Neuronal stem cell (in vitro differentiated cells): ENCODE measurements at regions not wholly inside any gene's neighbourhood (a gene's known extent, or its start where the extent isn't known, plus 50 kb on each side); places are given as distances from the start of the nearest gene placed in this dataset.

ENCODE experiments used
- DNase-seq: peaks from one replicate; pipeline ENCODE4 v3.0.0-alpha.2; 2013; ENCODE audit warnings: low spot score
- H2AFZ ChIP-seq: one replicate; pipeline ENCODE4 v1.6.1; 2013; ENCODE audit warnings: mild to moderate bottlenecking, low read length, inconsistent platforms
- H2AK5ac ChIP-seq: 2 replicates; pipeline ENCODE4 v1.6.1; 2013; ENCODE audit warnings: low read depth, mild to moderate bottlenecking, inconsistent platforms, low read length, moderate library complexity, mixed read lengths
- H2BK120ac ChIP-seq: 2 replicates; pipeline ENCODE4 v1.6.1; 2013; ENCODE audit warnings: low read depth, mild to moderate bottlenecking, inconsistent platforms, low read length, moderate library complexity, mixed read lengths
- H2BK12ac ChIP-seq: one replicate; pipeline ENCODE4 v1.6.1; 2013; ENCODE audit warnings: low read length, inconsistent platforms
- H2BK15ac ChIP-seq: 2 replicates; pipeline ENCODE4 v1.6.1; 2013; ENCODE audit warnings: mild to moderate bottlenecking, low read length, inconsistent platforms, mixed read lengths
- H2BK5ac ChIP-seq: one replicate; pipeline ENCODE4 v1.6.1; 2013; ENCODE audit warnings: inconsistent platforms, mild to moderate bottlenecking, low read length, moderate library complexity
- H3K14ac ChIP-seq: one replicate; pipeline ENCODE4 v1.6.1; 2013; ENCODE audit warnings: low read length, inconsistent platforms
- H3K18ac ChIP-seq: 2 replicates; pipeline ENCODE4 v1.6.1; 2013; ENCODE audit warnings: low read length, inconsistent platforms
- H3K23ac ChIP-seq: 2 replicates; pipeline ENCODE4 v1.6.1; 2013; ENCODE audit warnings: low read depth, mild to moderate bottlenecking, mixed read lengths, low read length, inconsistent platforms; ENCODE audit not compliant: poor library complexity
- H3K27ac ChIP-seq: replicated peaks from 3 replicates; pipeline ENCODE4 v1.5.1; 2013; ENCODE audit warnings: low read length, inconsistent platforms
- H3K27me3 ChIP-seq, 3 experiments: 2 replicates each; pipeline ENCODE4 v1.6.1; 2013; ENCODE audit warnings: low read length in 3 of 3, mild to moderate bottlenecking in 2 of 3, inconsistent platforms in 1 of 3, low read depth in 1 of 3, mixed read lengths in 1 of 3, moderate library complexity in 1 of 3; ENCODE audit not compliant: control insufficient read depth in 3 of 3, insufficient read depth in 3 of 3
- H3K36me3 ChIP-seq, 2 donors: replicated peaks in 1 of 2; 2 replicates each; pipeline ENCODE4 v1.6.1; 2013; ENCODE audit warnings: low read length in 2 of 2; ENCODE audit not compliant: control insufficient read depth in 2 of 2, insufficient read depth in 2 of 2
- H3K4ac ChIP-seq: 2 replicates; pipeline ENCODE4 v1.6.1; 2013; ENCODE audit warnings: inconsistent platforms, mild to moderate bottlenecking, low read length, moderate library complexity
- H3K4me1 ChIP-seq, 2 donors: 1 replicate in 1 of 2; 2 replicates in 1 of 2; pipeline ENCODE4 v1.6.1; 2013; ENCODE audit warnings: low read length in 2 of 2, low read depth in 1 of 2; ENCODE audit not compliant: control insufficient read depth in 2 of 2, insufficient read depth in 1 of 2
- H3K4me2 ChIP-seq: one replicate; pipeline ENCODE4 v1.6.1; 2013; ENCODE audit warnings: mild to moderate bottlenecking, low read length, inconsistent platforms; ENCODE audit not compliant: insufficient read depth, poor library complexity, severe bottlenecking
- H3K4me3 ChIP-seq, 2 donors: 2 replicates each; pipeline ENCODE4 v1.5.1; 2013; ENCODE audit warnings: low read length in 2 of 2, mild to moderate bottlenecking in 2 of 2, inconsistent platforms in 1 of 2, moderate library complexity in 1 of 2
- H3K79me1 ChIP-seq: one replicate; pipeline ENCODE4 v1.6.1; 2013; ENCODE audit warnings: low read depth, mild to moderate bottlenecking, inconsistent platforms, low read length, moderate library complexity
- H3K9ac ChIP-seq: one replicate; pipeline ENCODE4 v1.6.1; 2013; ENCODE audit warnings: mild to moderate bottlenecking, low read depth, low read length, inconsistent platforms; ENCODE audit not compliant: poor library complexity
- H3K9me3 ChIP-seq, 2 donors: replicated peaks in 1 of 2; 2 replicates each; pipeline versions ENCODE3 to v1.6.1; 2013; ENCODE audit warnings: low read length in 2 of 2, mild to moderate bottlenecking in 2 of 2, inconsistent platforms in 1 of 2, low read depth in 1 of 2, mixed read lengths in 1 of 2, moderate library complexity in 1 of 2; ENCODE audit not compliant: control insufficient read depth in 2 of 2, insufficient read depth in 1 of 2
- H4K8ac ChIP-seq: one replicate; pipeline ENCODE4 v1.6.1; 2013; ENCODE audit warnings: low read depth, mild to moderate bottlenecking, inconsistent platforms, low read length, moderate library complexity
- H4K91ac ChIP-seq: one replicate; pipeline ENCODE4 v1.6.1; 2013; ENCODE audit warnings: low read length, low read depth, mild to moderate bottlenecking, inconsistent platforms; ENCODE audit not compliant: poor library complexity
- WGBS, 2 donors: extraction: QIAGEN DNeasy Blood & Tissue Kit; methylation state at CpG; one replicate each; pipeline ENCODE4 v1.1.7; 2013; ENCODE audit warnings: missing lambda C conversion rate in 2 of 2, mixed read lengths in 1 of 2; ENCODE audit not compliant: insufficient read length in 2 of 2, insufficient replicate concordance in 1 of 2; ENCODE audit errors: extremely low coverage in 2 of 2; 5-methylcytosine and 5-hydroxymethylcytosine counted together

DNA sequence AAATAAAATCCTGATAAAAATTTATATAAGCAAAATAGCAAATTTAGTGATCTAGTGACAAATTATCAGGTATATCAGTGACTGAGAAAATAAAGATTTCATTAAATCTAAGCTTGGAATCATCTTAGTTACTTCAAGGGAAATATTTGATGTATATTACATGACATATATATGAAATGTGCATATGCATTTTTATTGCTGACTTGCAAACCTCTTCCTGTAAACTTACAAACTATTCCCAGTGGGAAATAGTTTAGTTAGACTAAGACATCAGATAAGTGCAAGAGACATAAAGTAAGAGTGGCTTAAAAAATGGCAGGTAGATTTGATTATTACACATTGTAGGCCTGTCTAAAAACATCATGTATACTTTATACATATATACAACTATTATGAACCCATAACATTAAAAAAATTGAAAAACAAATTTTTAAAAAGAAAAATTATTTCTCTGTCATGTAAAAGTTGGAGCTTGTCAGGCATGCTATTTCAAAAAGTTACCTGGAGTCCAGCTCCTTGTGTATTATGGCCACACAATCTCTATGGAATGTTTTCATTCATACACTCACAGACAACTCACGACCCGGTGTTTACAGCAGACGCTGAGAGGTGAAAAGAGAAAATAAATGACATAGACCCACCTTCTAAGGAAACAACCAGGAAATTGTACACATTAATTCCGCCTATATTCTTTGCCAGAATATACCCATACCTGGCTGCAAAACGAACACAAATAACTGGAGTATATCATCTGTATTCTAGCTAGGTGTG is 724.5 kb downstream of the SLITRK6 start:
- H3K4me2 ChIP-seq = no peak overlapping the region
- no peak overlapping the region for H2BK12ac ChIP-seq
- DNase-seq = no peak
- no CpG with 5 or more reads among the region's 5 CpGs for WGBS, 2 donors
- H3K9ac ChIP-seq = no peak overlapping the region
- no peak overlapping the region for H2AFZ ChIP-seq
- no peak overlapping the region for H3K4ac ChIP-seq
- H3K27me3 ChIP-seq = no peaks in the 10 kb centered on the region
- no peak overlapping the region for H3K4me3 ChIP-seq
- no peak overlapping the region for H2BK15ac ChIP-seq
- H4K91ac ChIP-seq = no peak overlapping the region
- no peak overlapping the region for H3K23ac ChIP-seq
- H3K27ac ChIP-seq = no peak overlapping the region
- H4K8ac ChIP-seq = no peak overlapping the region
- no peak overlapping the region for H2BK120ac ChIP-seq
- no peak overlapping the region for H3K14ac ChIP-seq
- H3K4me1 ChIP-seq = no peaks in the 10 kb centered on the region
- H3K9me3 ChIP-seq = no peaks in the 10 kb centered on the region
- H3K79me1 ChIP-seq = no peaks in the 10 kb centered on the region
- H2BK5ac ChIP-seq = no peak overlapping the region
- no peak overlapping the region for H3K18ac ChIP-seq
- H2AK5ac ChIP-seq = no peak overlapping the region
- H3K36me3 ChIP-seq = no peaks in the 10 kb centered on the region

DNA sequence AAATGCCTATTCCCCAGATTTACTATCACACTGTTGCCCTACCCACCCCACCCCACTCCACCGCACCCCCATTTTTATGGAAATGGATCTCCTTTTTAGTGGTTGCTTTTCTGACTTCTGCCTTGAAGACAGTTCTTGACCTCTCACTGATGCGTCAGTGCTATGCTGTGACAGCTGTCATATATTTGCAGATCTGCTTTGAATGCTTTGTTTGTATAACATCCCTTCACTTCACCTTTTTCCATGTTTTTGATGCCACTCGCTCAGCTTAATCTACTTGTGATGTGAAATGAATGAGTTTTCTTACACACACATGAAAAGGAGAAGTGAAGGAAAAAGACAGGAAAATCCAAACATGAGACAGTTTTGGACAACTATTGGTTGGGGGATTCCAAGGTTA is 731.0 kb downstream of the SLITRK6 start:
- no peak overlapping the region for H3K4me3 ChIP-seq
- no peak overlapping the region for H3K9ac ChIP-seq
- H3K27me3 ChIP-seq = no peaks in the 10 kb centered on the region
- no peak overlapping the region for H3K4ac ChIP-seq
- H3K14ac ChIP-seq = no peak overlapping the region
- no peaks in the 10 kb centered on the region for H3K9me3 ChIP-seq
- H3K4me2 ChIP-seq = no peak overlapping the region
- no peak overlapping the region for H3K23ac ChIP-seq
- H3K4me1 ChIP-seq = no peaks in the 10 kb centered on the region
- H3K36me3 ChIP-seq = no peaks in the 10 kb centered on the region
- no peak overlapping the region for H2AK5ac ChIP-seq
- H3K18ac ChIP-seq = no peak overlapping the region
- H4K91ac ChIP-seq = no peak overlapping the region
- H2BK5ac ChIP-seq = no peak overlapping the region
- no peak overlapping the region for H2AFZ ChIP-seq
- H2BK12ac ChIP-seq = no peak overlapping the region
- H2BK120ac ChIP-seq = no peak overlapping the region
- H4K8ac ChIP-seq = no peak overlapping the region
- DNase-seq = no peak
- no peaks in the 10 kb centered on the region for H3K79me1 ChIP-seq
- WGBS, 2 donors = no CpG with 5 or more reads among the region's 3 CpGs
- H2BK15ac ChIP-seq = no peak overlapping the region
- H3K27ac ChIP-seq = no peak overlapping the region

DNA sequence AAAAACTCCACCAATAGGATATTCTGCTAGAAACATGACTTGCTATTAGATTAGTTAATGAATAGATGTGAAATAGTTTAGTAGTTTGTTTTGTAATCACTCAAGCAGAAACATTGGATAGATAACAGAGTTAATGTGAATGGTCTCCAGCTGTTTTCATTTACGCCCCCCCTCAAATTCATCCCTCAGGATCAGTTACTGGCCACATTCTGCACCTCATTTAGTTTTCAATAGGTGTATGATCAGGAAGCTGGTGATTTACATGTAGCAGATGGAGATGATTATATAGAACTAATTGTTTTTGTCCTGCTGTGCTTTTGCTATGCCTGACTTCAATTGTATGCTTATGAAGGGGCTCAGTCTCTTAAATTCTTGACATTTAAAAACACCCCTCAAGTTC is 759.0 kb downstream of the SLITRK6 start:
- H3K4me3 ChIP-seq = no peak overlapping the region
- H2BK120ac ChIP-seq = no peak overlapping the region
- H3K4ac ChIP-seq = no peak overlapping the region
- H3K23ac ChIP-seq = no peak overlapping the region
- H2BK12ac ChIP-seq = no peak overlapping the region
- H3K18ac ChIP-seq = no peak overlapping the region
- H3K4me2 ChIP-seq = no peak overlapping the region
- DNase-seq = no peak
- H3K79me1 ChIP-seq = no peaks in the 10 kb centered on the region
- no peak overlapping the region for H2AK5ac ChIP-seq
- H3K14ac ChIP-seq = no peak overlapping the region
- H4K8ac ChIP-seq = no peak overlapping the region
- no peaks in the 10 kb centered on the region for H3K27me3 ChIP-seq
- no peak overlapping the region for H2AFZ ChIP-seq
- no peaks in the 10 kb centered on the region for H3K9me3 ChIP-seq
- no peaks in the 10 kb centered on the region for H3K4me1 ChIP-seq
- H3K9ac ChIP-seq = no peak overlapping the region
- no peak overlapping the region for H2BK15ac ChIP-seq
- H2BK5ac ChIP-seq = no peak overlapping the region
- no peak overlapping the region for H4K91ac ChIP-seq
- H3K27ac ChIP-seq = no peak overlapping the region
- no peaks in the 10 kb centered on the region for H3K36me3 ChIP-seq
- WGBS, 2 donors = no CpG with 5 or more reads among the region's 1 CpG

DNA sequence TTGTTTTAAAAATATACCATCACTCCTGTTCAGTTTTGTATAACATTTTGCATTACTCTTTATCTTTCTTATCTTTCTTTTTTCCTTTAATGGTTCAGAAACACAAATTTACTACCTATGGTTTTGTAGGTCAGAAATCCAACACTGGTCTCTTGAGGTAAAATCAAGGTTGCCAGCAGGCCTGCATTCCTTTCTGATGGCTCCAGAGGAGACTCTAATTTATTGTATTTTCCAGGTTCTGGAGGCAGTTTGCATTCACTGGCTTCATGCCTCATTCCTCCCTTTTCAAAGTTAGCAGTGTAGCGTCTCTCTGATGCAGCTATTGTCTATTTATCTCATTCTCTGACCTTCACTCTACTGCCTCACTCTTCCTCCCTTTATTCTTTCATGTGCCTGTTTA is 767.4 kb downstream of the SLITRK6 start:
- Histone ChIP-seq H2BK5ac (no peak overlapping the region), H4K8ac (no peak overlapping the region), H3K36me3 (no peaks in the 10 kb centered on the region), H3K4me2 (no peak overlapping the region), H2BK120ac (no peak overlapping the region), H3K4me3 (no peak overlapping the region), H3K4me1 (no peaks in the 10 kb centered on the region), H2AK5ac (no peak overlapping the region), H3K27me3 (no peaks in the 10 kb centered on the region), H2AFZ (no peak overlapping the region), H3K4ac (no peak overlapping the region), H3K18ac (no peak overlapping the region), H3K14ac (no peak overlapping the region), H2BK12ac (no peak overlapping the region), H3K9me3 (peaks cover 0 to 1% of the 10 kb centered on the region in 2 donors), H3K9ac (no peak overlapping the region), H4K91ac (no peak overlapping the region), H3K79me1 (no peaks in the 10 kb centered on the region), H2BK15ac (no peak overlapping the region), H3K23ac (no peak overlapping the region), H3K27ac (no peak overlapping the region)
- no CpG with 5 or more reads among the region's 1 CpG for WGBS, 2 donors
- no peak for DNase-seq
